Progenitor cell of endocrine pancreas (in vitro differentiated cells): ENCODE measurements at regions not wholly inside any gene's neighbourhood (a gene's known extent, or its start where the extent isn't known, plus 50 kb on each side); places are given as distances from the start of the nearest gene placed in this dataset.
"Not testable (repeated sequence)": the region's sequence is repeated elsewhere in the genome, so short reads cannot be mapped to it uniquely, and the experiment has no call there.

Experiments used
- DNase-seq: peaks from one replicate; pipeline ENCODE4 v3.0.0; 2021; ENCODE audit warnings: low spot score; ENCODE audit not compliant: unreplicated experiment
- H3K27ac Mint-ChIP-seq: 2 replicates; pipeline ENCODE4 v1.8.0; 2021; ENCODE audit warnings: mild to moderate bottlenecking, moderate library complexity, mixed read lengths
- H3K27me3 Mint-ChIP-seq: 2 replicates; pipeline ENCODE4 v1.8.0; 2021; ENCODE audit warnings: mixed read lengths
- H3K36me3 Mint-ChIP-seq: 2 replicates; pipeline ENCODE4 v1.8.0; 2022; ENCODE audit warnings: mixed read lengths; ENCODE audit not compliant: insufficient read depth
- H3K4me1 Mint-ChIP-seq: 2 replicates; pipeline ENCODE4 v1.8.0; 2021; ENCODE audit warnings: low read depth, mixed read lengths
- H3K4me3 Mint-ChIP-seq: 2 replicates; pipeline ENCODE4 v1.8.0; 2021; ENCODE audit warnings: low read depth, mild to moderate bottlenecking, moderate library complexity, mixed read lengths
- H3K9me3 Mint-ChIP-seq: 2 replicates; pipeline ENCODE4 v1.8.0; 2021; ENCODE audit warnings: low read depth, mixed read lengths
- CTCF ChIP-seq: fragments of 200-600 bp; sonication (generic); IDR thresholded peaks from one replicate; pipeline ENCODE4 v1.5.0; 2021; ENCODE audit warnings: antibody characterized with exemption, mild to moderate bottlenecking; ENCODE audit not compliant: unreplicated experiment

- H3K36me3 Mint-ChIP-seq, result no peaks in the 10 kb centered on the region
- no peak overlapping the region for H3K4me3 Mint-ChIP-seq
- H3K9me3 Mint-ChIP-seq, result peaks cover 10% of the 10 kb centered on the region
- H3K4me1 Mint-ChIP-seq, result no peaks in the 10 kb centered on the region
- no peak for TF ChIP-seq CTCF
- H3K27ac Mint-ChIP-seq, result no peak overlapping the region
- no peaks in the 10 kb centered on the region for H3K27me3 Mint-ChIP-seq
- DNase-seq, result no peak
Measured at GRCh38 chrX:1851527-1851926, 236.7 kb downstream of the ASMT start.

- peaks cover 10% of the 10 kb centered on the region for H3K9me3 Mint-ChIP-seq
- no peak for TF ChIP-seq CTCF
- no peak overlapping the region for H3K27ac Mint-ChIP-seq
- H3K4me3 Mint-ChIP-seq, result no peak overlapping the region
- no peaks in the 10 kb centered on the region for H3K27me3 Mint-ChIP-seq
- no peaks in the 10 kb centered on the region for H3K4me1 Mint-ChIP-seq
- H3K36me3 Mint-ChIP-seq, result no peaks in the 10 kb centered on the region
- no peak for DNase-seq
Measured at GRCh38 chrX:1852082-1852481, 237.2 kb downstream of the ASMT start.

GRCh38 chrX:1853447-1853846 lies 238.6 kb downstream of the ASMT start:
- H3K27ac Mint-ChIP-seq, result no peak overlapping the region
- no peak for DNase-seq
- peaks cover 10% of the 10 kb centered on the region for H3K9me3 Mint-ChIP-seq
- H3K27me3 Mint-ChIP-seq, result no peaks in the 10 kb centered on the region
- H3K36me3 Mint-ChIP-seq, result no peaks in the 10 kb centered on the region
- no peak overlapping the region for H3K4me3 Mint-ChIP-seq
- no peak for TF ChIP-seq CTCF
- H3K4me1 Mint-ChIP-seq, result no peaks in the 10 kb centered on the region

- H3K36me3 Mint-ChIP-seq, result no peaks in the 10 kb centered on the region
- no peaks in the 10 kb centered on the region for H3K27me3 Mint-ChIP-seq
- DNase-seq, result no peak
- peaks cover 10% of the 10 kb centered on the region for H3K9me3 Mint-ChIP-seq
- H3K4me3 Mint-ChIP-seq, result no peak overlapping the region
- TF ChIP-seq CTCF, result no peak
- H3K4me1 Mint-ChIP-seq, result no peaks in the 10 kb centered on the region
- H3K27ac Mint-ChIP-seq, result no peak overlapping the region
Measured at GRCh38 chrX:1853916-1854315, 239.1 kb downstream of the ASMT start.

- H3K27ac Mint-ChIP-seq, H3K36me3 Mint-ChIP-seq, DNase-seq, H3K4me3 Mint-ChIP-seq, H3K27me3 Mint-ChIP-seq, H3K4me1 Mint-ChIP-seq: not testable (repeated sequence)
- peaks cover 10% of the 10 kb centered on the region for H3K9me3 Mint-ChIP-seq
Measured at GRCh38 chrX:1854861-1855260, 240.0 kb downstream of the ASMT start.

- not testable (repeated sequence) for H3K36me3 Mint-ChIP-seq, H3K27ac Mint-ChIP-seq, DNase-seq, H3K27me3 Mint-ChIP-seq, H3K9me3 Mint-ChIP-seq, H3K4me3 Mint-ChIP-seq, H3K4me1 Mint-ChIP-seq
Measured at GRCh38 chrX:1859266-1859665, 244.4 kb downstream of the ASMT start.
